Karpas-422 (cell line): ENCODE measurements at regions not wholly inside any gene's neighbourhood (a gene's known extent, or its start where the extent isn't known, plus 50 kb on each side); places are given as distances from the start of the nearest gene placed in this dataset.
"Not testable (repeated sequence)": the region's sequence is repeated elsewhere in the genome, so short reads cannot be mapped to it uniquely, and the experiment has no call there.

Experiments
- DNase-seq: peaks from one replicate; pipeline ENCODE4 v3.0.0-alpha.2; 2015
- H2AFZ ChIP-seq: fragments of 200-600 bp; sonication (generic); 2 replicates; pipeline ENCODE4 v1.6.1; 2014; ENCODE audit warnings: antibody characterized with exemption, low read length, mixed read lengths
- H3K27ac ChIP-seq: fragments of 200-600 bp; sonication (generic); 2 replicates; pipeline ENCODE4 v1.5.1; 2014; ENCODE audit warnings: mild to moderate bottlenecking, low read length, moderate library complexity
- H3K27me3 ChIP-seq: fragments of 200-600 bp; sonication (generic); 2 replicates; pipeline ENCODE4 v1.6.1; 2014; ENCODE audit warnings: low read length, mixed read lengths
- H3K36me3 ChIP-seq: fragments of 200-600 bp; sonication (generic); 2 replicates; pipeline ENCODE4 v1.6.1; 2014; ENCODE audit warnings: low read length, mixed read lengths; ENCODE audit not compliant: insufficient read depth
- H3K4me1 ChIP-seq: fragments of 200-600 bp; sonication (generic); 2 replicates; pipeline ENCODE4 v1.6.1; 2014; ENCODE audit warnings: mild to moderate bottlenecking, low read length, mixed read lengths
- H3K4me2 ChIP-seq: fragments of 200-600 bp; sonication (generic); 2 replicates; pipeline ENCODE4 v1.6.1; 2014; ENCODE audit warnings: low read length, low read depth, mild to moderate bottlenecking; ENCODE audit not compliant: poor library complexity, severe bottlenecking
- H3K4me3 ChIP-seq: fragments of 200-600 bp; sonication (generic); 2 replicates; pipeline ENCODE4 v1.5.1; 2014; ENCODE audit warnings: mild to moderate bottlenecking, antibody characterized with exemption, low read length, mixed read lengths
- H3K79me2 ChIP-seq: fragments of 200-600 bp; sonication (generic); 2 replicates; pipeline ENCODE4 v1.6.1; 2014; ENCODE audit warnings: mild to moderate bottlenecking, low read length, mixed read lengths
- H3K9ac ChIP-seq: fragments of 200-600 bp; sonication (generic); 2 replicates; pipeline ENCODE4 v1.6.0; 2014; ENCODE audit warnings: low read length
- H3K9me2 ChIP-seq: fragments of 200-600 bp; sonication (generic), shearing (Covaris generic); replicated peaks from 2 replicates; pipeline ENCODE4 v1.6.0; 2014; ENCODE audit warnings: mild to moderate bottlenecking, low read length, moderate library complexity; ENCODE audit not compliant: insufficient read depth
- H3K9me3 ChIP-seq: fragments of 300-700, 200-600 bp; sonication (generic); 2 replicates; pipeline ENCODE4 v1.6.1; 2014; ENCODE audit warnings: low read length, mixed read lengths
- H4K20me1 ChIP-seq: fragments of 200-600 bp; sonication (generic); 2 replicates; pipeline ENCODE4 v1.6.1; 2014; ENCODE audit warnings: mild to moderate bottlenecking, antibody characterized with exemption, low read length, low read depth; ENCODE audit not compliant: insufficient read depth

GRCh38 chr18:2154278-2154677, 417.0 kb downstream of the METTL4 start:
- H3K27ac ChIP-seq = no peak overlapping the region
- no peak overlapping the region for H3K4me3 ChIP-seq
- H3K9me3 ChIP-seq = no peaks in the 10 kb centered on the region
- H3K4me1 ChIP-seq = no peaks in the 10 kb centered on the region
- H2AFZ ChIP-seq = no peak overlapping the region
- H3K9ac ChIP-seq = no peak overlapping the region
- no peaks in the 10 kb centered on the region for H3K9me2 ChIP-seq
- H3K4me2 ChIP-seq = no peak overlapping the region
- no peak for DNase-seq
- no peaks in the 10 kb centered on the region for H3K36me3 ChIP-seq
- no peaks in the 10 kb centered on the region for H3K79me2 ChIP-seq
- H4K20me1 ChIP-seq = no peaks in the 10 kb centered on the region
- H3K27me3 ChIP-seq = no peaks in the 10 kb centered on the region

DNA sequence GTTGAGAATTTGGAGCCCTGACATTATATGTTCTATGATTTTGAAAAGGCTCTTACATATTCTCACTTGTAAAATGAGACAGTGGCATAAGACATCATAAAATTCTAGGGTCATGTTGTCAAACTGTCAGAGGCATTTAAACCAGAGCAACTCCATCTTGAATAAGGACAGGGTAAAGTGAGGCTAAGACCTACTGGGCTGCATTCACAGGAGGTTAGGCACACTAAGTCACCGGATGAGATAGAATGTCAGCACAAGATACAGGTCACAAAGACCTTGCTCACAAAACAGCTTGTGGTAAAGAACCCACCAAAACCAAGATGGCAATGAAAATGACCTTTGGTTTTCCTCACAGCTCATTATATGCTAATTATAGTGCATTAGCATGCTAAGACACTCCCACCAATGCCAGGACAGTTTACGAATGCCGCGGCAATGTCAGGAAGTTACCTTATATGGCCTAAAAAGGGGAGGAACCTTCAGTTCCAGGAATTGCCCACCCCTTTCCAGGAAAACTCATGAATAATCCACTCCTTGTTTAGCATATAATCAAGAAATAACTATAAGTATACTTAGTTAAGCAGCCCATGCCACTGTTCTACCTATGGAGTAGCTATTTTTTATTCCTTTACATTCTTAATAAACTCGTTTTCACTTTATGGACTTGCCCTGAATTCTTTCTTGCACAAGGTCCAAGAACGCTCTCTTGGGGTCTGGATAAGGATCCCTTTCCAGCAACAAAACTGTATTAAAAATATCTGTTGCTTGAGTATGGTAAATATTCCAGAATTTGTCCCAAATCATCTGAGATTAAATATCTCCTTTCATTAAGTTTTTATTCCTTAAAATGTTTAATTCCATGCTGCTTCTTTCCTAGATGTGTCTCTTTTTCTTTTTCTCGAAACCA, 406.4 kb downstream of the METTL4 start:
- Histone ChIP-seq H3K4me2 (no peak overlapping the region), H3K4me1 (no peaks in the 10 kb centered on the region), H3K4me3 (no peak overlapping the region), H3K79me2 (no peaks in the 10 kb centered on the region), H3K9ac (no peak overlapping the region), H3K36me3 (no peaks in the 10 kb centered on the region), H3K9me2 (no peaks in the 10 kb centered on the region), H3K27ac (no peak overlapping the region), H4K20me1 (no peaks in the 10 kb centered on the region), H3K27me3 (no peaks in the 10 kb centered on the region), H2AFZ (no peak overlapping the region), H3K9me3 (no peaks in the 10 kb centered on the region)
- DNase-seq = no peak

DNA sequence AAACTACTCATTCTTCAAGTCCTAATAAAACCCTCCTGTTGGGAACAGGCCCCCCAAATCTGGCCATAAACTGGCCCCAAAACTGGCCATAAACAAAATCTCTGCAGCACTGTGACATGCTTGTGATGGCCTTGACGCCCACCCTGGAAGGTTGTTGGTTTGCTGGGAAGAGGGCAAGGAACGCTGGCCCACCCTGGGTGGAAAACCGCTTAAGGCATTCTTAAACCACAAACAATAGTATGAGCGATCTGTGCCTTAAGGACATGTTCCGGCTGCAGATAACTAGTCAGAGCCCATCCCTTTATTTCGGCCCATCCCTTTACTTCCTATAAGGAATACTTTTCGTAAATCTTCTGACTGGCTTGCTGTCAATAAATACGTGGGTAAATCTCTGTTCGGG, 404.4 kb downstream of the METTL4 start:
- not testable (repeated sequence) for H3K9me2 ChIP-seq, DNase-seq, H3K4me2 ChIP-seq, H4K20me1 ChIP-seq, H3K79me2 ChIP-seq, H3K4me1 ChIP-seq, H3K27me3 ChIP-seq, H3K27ac ChIP-seq, H3K4me3 ChIP-seq, H3K9ac ChIP-seq, H3K36me3 ChIP-seq, H2AFZ ChIP-seq, H3K9me3 ChIP-seq

DNA sequence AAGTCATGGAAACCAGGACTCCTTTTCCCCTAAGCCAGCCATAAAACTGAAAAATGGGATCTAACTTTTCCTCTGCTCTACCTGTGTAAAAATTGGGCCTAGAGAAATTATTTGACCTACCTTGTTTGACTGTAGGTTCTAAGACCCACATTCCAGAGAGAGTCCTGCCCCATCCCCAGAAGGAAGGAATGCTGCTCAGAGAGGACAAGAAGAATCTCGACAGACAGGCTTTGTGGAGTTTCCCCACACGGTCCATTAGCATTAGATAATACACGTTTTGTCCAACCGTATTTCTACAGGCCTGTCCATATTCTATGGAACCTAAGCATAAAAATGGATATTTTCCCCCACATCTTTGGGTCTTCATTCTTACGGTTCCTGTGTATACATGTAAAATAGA, 403.3 kb downstream of the METTL4 start:
- Histone ChIP-seq H2AFZ (no peak overlapping the region), H3K36me3 (no peaks in the 10 kb centered on the region), H4K20me1 (no peaks in the 10 kb centered on the region), H3K27ac (no peak overlapping the region), H3K9ac (no peak overlapping the region), H3K4me2 (no peak overlapping the region), H3K4me3 (no peak overlapping the region), H3K9me2 (no peaks in the 10 kb centered on the region), H3K9me3 (no peaks in the 10 kb centered on the region), H3K79me2 (no peaks in the 10 kb centered on the region), H3K4me1 (no peaks in the 10 kb centered on the region), H3K27me3 (no peaks in the 10 kb centered on the region)
- no peak for DNase-seq

GRCh38 chr18:2169656-2170055, 401.6 kb downstream of the METTL4 start:
- no peaks in the 10 kb centered on the region for H3K27me3 ChIP-seq
- no peak overlapping the region for H3K4me2 ChIP-seq
- H3K79me2 ChIP-seq = no peaks in the 10 kb centered on the region
- H3K9ac ChIP-seq = no peak overlapping the region
- H3K27ac ChIP-seq = no peak overlapping the region
- no peaks in the 10 kb centered on the region for H4K20me1 ChIP-seq
- no peaks in the 10 kb centered on the region for H3K36me3 ChIP-seq
- no peaks in the 10 kb centered on the region for H3K9me3 ChIP-seq
- DNase-seq = no peak
- no peak overlapping the region for H3K4me3 ChIP-seq
- no peaks in the 10 kb centered on the region for H3K4me1 ChIP-seq
- no peak overlapping the region for H2AFZ ChIP-seq
- no peaks in the 10 kb centered on the region for H3K9me2 ChIP-seq

DNA sequence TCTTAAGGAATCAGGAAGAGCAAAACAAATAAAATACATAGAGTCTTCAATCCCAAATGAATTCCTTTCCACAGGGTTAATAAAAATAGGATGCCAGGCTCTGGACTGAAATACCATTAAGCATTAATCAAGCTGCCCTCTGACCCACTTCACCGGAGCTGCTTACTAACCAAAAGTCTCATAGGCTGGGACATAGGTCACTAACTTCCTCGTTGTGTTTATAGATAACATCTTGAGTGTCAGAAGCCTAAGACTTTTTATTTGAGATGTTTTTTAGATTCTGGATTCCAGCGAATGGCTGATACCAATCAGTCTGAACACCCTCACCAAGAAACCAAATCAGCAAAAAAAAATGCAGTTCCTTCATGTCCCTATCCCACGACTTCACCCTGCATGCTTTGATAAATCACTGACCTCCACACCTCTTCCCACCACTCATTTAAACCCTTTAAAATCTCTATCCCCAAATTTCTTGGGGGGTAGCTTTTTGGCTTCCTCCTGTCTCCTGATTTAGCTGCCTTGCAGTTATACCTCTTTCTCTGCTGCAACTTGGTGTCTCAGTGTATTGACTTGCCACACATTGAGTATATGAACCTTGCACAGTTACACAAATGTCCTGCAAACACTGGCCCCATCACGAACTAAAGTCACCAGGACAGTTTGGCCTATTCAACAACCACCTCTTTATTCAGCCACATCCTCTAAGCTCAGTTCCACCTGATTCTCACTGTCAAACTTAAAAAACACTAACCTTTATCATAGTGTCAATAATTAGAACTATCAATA, 399.3 kb downstream of the METTL4 start:
- Histone ChIP-seq H2AFZ (no peak overlapping the region), H3K79me2 (no peaks in the 10 kb centered on the region), H3K4me2 (no peak overlapping the region), H3K9me2 (no peaks in the 10 kb centered on the region), H3K36me3 (no peaks in the 10 kb centered on the region), H3K27ac (no peak overlapping the region), H3K4me1 (no peaks in the 10 kb centered on the region), H3K9ac (no peak overlapping the region), H4K20me1 (no peaks in the 10 kb centered on the region), H3K27me3 (no peaks in the 10 kb centered on the region), H3K4me3 (no peak overlapping the region), H3K9me3 (no peaks in the 10 kb centered on the region)
- no peak for DNase-seq

DNA sequence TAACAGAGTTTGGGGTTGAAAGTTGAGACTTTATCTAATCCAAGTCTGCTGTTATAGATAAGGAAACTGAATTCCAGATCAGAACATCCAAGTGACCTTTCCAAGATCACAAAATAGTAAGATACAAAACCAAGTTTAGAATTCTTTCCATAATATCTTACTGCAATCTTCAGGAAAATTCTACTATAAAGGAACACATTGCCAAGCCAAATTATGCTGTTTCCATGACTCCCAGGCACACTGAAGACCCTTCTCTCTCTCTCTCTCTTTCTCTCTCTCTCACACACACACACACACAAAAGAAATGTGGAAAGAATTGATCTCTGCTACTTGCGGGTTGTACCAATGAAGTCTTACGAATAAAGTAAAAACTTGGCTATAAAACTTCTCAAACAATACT, 398.4 kb downstream of the METTL4 start:
- H3K27me3 ChIP-seq = no peaks in the 10 kb centered on the region
- no peaks in the 10 kb centered on the region for H3K9me3 ChIP-seq
- H3K4me3 ChIP-seq = no peak overlapping the region
- no peak overlapping the region for H3K4me2 ChIP-seq
- no peak overlapping the region for H3K9ac ChIP-seq
- no peak for DNase-seq
- no peaks in the 10 kb centered on the region for H3K36me3 ChIP-seq
- no peaks in the 10 kb centered on the region for H3K79me2 ChIP-seq
- no peak overlapping the region for H2AFZ ChIP-seq
- no peaks in the 10 kb centered on the region for H4K20me1 ChIP-seq
- no peaks in the 10 kb centered on the region for H3K4me1 ChIP-seq
- H3K27ac ChIP-seq = no peak overlapping the region
- H3K9me2 ChIP-seq = no peaks in the 10 kb centered on the region

- H2AFZ ChIP-seq = no peak overlapping the region
- H3K4me1 ChIP-seq = no peaks in the 10 kb centered on the region
- no peaks in the 10 kb centered on the region for H3K27me3 ChIP-seq
- H3K27ac ChIP-seq = no peak overlapping the region
- no peak overlapping the region for H3K4me2 ChIP-seq
- H3K79me2 ChIP-seq = no peaks in the 10 kb centered on the region
- H3K9ac ChIP-seq = no peak overlapping the region
- H3K9me2 ChIP-seq = no peaks in the 10 kb centered on the region
- H3K36me3 ChIP-seq = no peaks in the 10 kb centered on the region
- H3K4me3 ChIP-seq = no peak overlapping the region
- DNase-seq = no peak
- no peaks in the 10 kb centered on the region for H3K9me3 ChIP-seq
- no peaks in the 10 kb centered on the region for H4K20me1 ChIP-seq
Observed at GRCh38 chr18:2173486-2173885, 397.8 kb downstream of the METTL4 start.
